Coronary artery (tissue), 2 donors: ENCODE measurements at regions not wholly inside any gene's neighbourhood (a gene's known extent, or its start where the extent isn't known, plus 50 kb on each side); places are given as distances from the start of the nearest gene placed in this dataset.
"Not testable (repeated sequence)": the region's sequence is repeated elsewhere in the genome, so short reads cannot be mapped to it uniquely, and the experiment has no call there.

Experiments used
- DNase-seq: peaks from one replicate; pipeline ENCODE4 v3.0.0-alpha.2; 2017; ENCODE audit warnings: low spot score
- H3K27ac ChIP-seq, 2 donors: fragments of 200-600 bp; sonication (generic); one replicate each; pipeline ENCODE4 v1.5.1; 2016 to 2019
- H3K4me3 ChIP-seq: fragments of 200-600 bp; sonication (generic); 2 replicates; pipeline ENCODE4 v1.5.1; 2016; ENCODE audit warnings: mild to moderate bottlenecking, moderate library complexity
- CTCF ChIP-seq: fragments of 200-600 bp; sonication (generic); IDR thresholded peaks from one replicate; pipeline ENCODE4 v1.5.1; 2019; ENCODE audit warnings: antibody characterized with exemption

- Histone ChIP-seq H3K27ac (no peak overlapping the region), H3K4me3 (no peak overlapping the region)
- no peak for TF ChIP-seq CTCF
- no peak for DNase-seq
These were observed 221.6 kb downstream of the DUSP10 start for GRCh38 chr1:221520250-221520649.

- H3K4me3 ChIP-seq: no peak overlapping the region
- no peak overlapping the region for H3K27ac ChIP-seq
- DNase-seq: no peak
- TF ChIP-seq CTCF: no peak
These were observed 220.2 kb downstream of the DUSP10 start for GRCh38 chr1:221521686-221522085.

DNA sequence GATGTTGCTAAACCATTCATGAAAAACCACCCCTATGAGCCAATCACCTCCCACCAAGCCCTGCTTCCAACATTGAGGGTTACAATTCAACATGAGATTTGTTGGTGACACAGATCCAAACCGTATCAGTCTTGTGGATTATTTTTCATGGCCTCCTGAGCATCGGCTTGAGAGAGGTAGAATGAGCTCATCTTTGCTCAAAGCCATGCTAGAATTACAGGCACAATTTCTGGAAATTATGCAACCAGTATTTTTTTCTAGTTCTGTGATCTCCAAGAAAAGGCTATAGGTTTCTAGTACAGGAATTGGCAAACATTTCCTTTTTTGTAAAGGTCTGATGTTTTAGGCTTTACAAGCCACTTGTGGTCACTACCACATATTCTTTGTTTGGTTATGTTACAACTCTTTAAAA, 219.4 kb downstream of the DUSP10 start:
- no peak for DNase-seq
- Histone ChIP-seq H3K27ac (no peak overlapping the region), H3K4me3 (no peak overlapping the region)
- TF ChIP-seq CTCF: no peak

DNA sequence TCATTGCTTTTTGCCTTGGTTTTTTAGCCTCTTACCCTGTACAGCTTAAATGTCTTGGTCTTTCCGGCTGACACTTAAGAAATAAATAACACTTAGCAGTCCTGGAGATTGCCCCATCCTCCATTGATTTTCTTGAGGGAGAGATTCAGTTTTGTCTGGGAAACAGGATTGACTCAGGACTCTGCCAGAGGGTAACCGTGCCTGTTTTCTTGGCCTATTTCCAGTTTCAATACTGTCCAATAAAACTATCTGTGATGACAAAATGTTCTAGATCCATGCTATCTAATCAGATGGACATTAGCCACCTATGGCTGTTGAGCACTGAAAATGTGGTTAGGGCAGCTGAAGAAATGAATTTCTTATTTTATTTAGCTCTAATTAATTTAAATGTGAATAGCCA, 216.1 kb downstream of the DUSP10 start:
- Histone ChIP-seq H3K4me3 (no peak overlapping the region), H3K27ac (no peak overlapping the region)
- no peak for TF ChIP-seq CTCF
- DNase-seq: no peak

GRCh38 chr1:221527302-221527701, 214.6 kb downstream of the DUSP10 start:
- no peak overlapping the region for H3K4me3 ChIP-seq
- H3K27ac ChIP-seq: no peak overlapping the region
- DNase-seq: no peak
- no peak for TF ChIP-seq CTCF

DNA sequence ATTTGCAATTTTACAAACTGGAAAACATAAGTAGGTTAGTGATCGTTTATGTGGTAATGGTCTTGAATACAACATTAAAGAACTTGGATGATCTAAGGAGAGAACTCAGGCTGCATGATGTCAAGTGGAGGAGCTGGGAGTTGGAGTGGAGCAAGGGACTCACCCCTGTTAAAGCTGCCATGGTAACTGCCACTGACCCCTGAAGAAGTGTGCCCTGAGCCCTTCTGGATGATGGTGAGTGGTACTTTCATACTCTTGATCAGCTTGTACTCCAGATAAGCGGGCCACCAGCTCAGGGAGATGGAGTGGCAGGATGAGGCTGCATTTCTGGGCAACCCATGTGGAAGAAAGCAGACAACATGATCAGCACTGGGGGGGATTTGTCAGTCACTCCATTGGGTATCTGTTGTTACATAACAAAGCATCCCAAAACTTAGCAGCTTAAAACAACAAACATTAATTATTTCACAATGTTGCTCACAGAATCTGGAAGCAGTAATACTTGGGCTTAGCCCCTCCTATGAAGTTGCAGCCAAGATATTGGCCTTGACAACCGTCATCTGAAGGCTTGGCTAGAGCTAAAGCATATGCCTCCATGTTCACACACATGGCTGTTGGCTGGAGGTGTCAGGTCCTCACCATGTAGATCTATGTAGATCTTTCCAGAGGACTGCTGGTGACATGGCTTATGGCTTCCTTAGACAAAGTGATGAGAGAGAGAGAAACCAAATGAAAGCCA, 213.8 kb downstream of the DUSP10 start:
- no peak for TF ChIP-seq CTCF
- DNase-seq: no peak
- H3K4me3 ChIP-seq: no peak overlapping the region
- no peak overlapping the region for H3K27ac ChIP-seq

- not testable (repeated sequence) for H3K4me3 ChIP-seq, H3K27ac ChIP-seq, DNase-seq
These were observed 211.7 kb downstream of the DUSP10 start for GRCh38 chr1:221530159-221530558.
